ENCODE measurements at regions not wholly inside any gene's neighbourhood (a gene's known extent, or its start where the extent isn't known, plus 50 kb on each side); places are given as distances from the start of the nearest gene placed in this dataset.

DNA sequence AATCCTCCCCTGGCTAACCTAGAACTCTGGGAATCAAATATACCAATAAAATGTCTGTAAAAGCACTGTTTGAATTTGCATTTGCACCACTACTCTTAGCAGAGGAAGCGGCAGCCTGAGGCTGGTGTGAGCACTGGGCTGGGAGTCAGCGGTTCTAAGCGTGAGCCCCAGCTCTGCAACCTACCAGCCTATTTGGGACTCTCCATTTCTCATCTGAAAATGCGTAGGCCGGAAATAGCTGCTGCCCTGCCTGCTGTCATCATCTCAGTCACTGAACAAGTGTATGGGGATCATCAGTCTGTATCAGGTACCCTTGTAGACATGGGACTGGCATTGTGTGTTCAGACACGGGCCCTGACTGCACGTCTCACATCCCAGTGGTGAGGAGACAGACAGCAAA is 194.3 kb downstream of the ANKRD30B start:
- Histone ChIP-seq H3K27ac (no peak overlapping the region), H3K9me3 (no peaks in the 10 kb centered on the region), H3K36me3 (no peaks in the 10 kb centered on the region), H3K4me1 (ENCODE audit: control insufficient read depth in 1 of 2, low read depth in 2 of 2) (no peaks in the 10 kb centered on the region), H3K4me3 (no peak overlapping the region), H3K27me3 (replicated peaks; ENCODE audit: insufficient read depth) (no peaks in the 10 kb centered on the region)
- DNase-seq (ENCODE audit: low spot score), result no peak
- TF ChIP-seq, protein P1, sequence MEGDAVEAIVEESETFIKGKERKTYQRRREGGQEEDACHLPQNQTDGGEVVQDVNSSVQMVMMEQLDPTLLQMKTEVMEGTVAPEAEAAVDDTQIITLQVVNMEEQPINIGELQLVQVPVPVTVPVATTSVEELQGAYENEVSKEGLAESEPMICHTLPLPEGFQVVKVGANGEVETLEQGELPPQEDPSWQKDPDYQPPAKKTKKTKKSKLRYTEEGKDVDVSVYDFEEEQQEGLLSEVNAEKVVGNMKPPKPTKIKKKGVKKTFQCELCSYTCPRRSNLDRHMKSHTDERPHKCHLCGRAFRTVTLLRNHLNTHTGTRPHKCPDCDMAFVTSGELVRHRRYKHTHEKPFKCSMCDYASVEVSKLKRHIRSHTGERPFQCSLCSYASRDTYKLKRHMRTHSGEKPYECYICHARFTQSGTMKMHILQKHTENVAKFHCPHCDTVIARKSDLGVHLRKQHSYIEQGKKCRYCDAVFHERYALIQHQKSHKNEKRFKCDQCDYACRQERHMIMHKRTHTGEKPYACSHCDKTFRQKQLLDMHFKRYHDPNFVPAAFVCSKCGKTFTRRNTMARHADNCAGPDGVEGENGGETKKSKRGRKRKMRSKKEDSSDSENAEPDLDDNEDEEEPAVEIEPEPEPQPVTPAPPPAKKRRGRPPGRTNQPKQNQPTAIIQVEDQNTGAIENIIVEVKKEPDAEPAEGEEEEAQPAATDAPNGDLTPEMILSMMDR (IDR thresholded peaks at IDR 0.05), result no peak
- ATAC-seq (ENCODE audit: insufficient number of reproducible peaks, low FRiP score, low read depth), result no peak

DNA sequence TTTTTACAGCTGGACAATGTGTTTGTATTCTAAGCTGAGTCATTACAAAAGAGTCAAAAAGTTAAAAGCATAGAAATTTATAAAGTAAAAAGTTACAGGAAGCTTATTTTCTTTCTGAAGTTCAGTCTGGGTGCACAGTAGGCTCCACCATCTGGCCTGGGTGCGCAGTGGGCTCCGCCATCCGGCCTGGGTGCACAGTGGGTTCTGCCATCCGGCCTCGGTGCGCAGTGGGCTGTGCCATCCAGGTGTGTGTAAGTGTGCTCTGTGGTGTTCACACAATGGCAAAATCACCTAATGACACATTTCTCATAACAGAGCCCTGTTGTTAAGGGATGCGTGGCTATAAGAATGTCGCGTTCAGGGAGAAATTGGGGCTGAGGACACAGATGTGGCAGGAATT is 195.5 kb downstream of the ANKRD30B start:
- no peak overlapping the region for H3K4me3 ChIP-seq
- no peaks in the 10 kb centered on the region for H3K27me3 ChIP-seq (replicated peaks; ENCODE audit: insufficient read depth)
- TF ChIP-seq, protein P1 (IDR thresholded peaks at IDR 0.05), result no peak
- no peak overlapping the region for H3K27ac ChIP-seq
- H3K36me3 ChIP-seq, result no peaks in the 10 kb centered on the region
- ATAC-seq (ENCODE audit: insufficient number of reproducible peaks, low FRiP score, low read depth), result no peak
- DNase-seq (ENCODE audit: low spot score), result no peak
- H3K4me1 ChIP-seq (ENCODE audit: control insufficient read depth in 1 of 2, low read depth in 2 of 2), result no peaks in the 10 kb centered on the region
- H3K9me3 ChIP-seq, result no peaks in the 10 kb centered on the region

DNA sequence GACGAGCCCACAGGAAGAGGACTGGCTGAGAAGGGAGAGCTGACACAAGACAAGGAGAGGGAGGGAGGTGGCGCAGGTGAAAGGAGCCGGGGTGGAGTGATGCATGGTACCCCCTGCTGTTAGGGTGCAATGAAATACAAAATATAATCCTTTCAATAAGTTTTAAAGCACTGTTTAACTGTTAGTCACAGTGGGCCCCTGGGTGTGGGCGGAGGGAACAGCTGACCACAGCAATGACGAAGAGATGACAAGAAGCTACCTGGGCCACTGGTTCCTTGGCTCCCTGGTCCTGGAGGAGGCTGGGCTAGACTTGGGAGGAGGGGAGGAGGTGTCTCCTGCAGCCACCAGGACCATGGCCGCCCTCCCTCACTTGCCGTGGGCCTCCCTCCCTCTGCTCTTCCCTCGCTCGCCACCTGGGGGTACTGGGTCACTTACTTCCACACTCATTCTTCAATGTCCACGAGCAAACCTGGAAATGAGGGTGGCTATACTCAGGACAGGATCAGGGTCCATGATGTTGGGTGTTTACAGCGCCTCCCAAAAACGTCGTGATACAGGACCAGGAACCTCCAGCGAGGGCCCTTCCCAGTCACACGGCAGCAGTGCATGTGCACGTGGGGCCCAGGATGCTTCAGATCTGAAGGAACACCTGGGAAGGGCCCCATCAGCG is 196.1 kb downstream of the ANKRD30B start:
- H3K36me3 ChIP-seq, result no peaks in the 10 kb centered on the region
- TF ChIP-seq, protein P1 (IDR thresholded peaks at IDR 0.05), result no peak
- H3K27me3 ChIP-seq (replicated peaks; ENCODE audit: insufficient read depth), result no peaks in the 10 kb centered on the region
- no peak overlapping the region for H3K4me3 ChIP-seq
- ATAC-seq (ENCODE audit: insufficient number of reproducible peaks, low FRiP score, low read depth), result no peak
- no peaks in the 10 kb centered on the region for H3K9me3 ChIP-seq
- no peaks in the 10 kb centered on the region for H3K4me1 ChIP-seq (ENCODE audit: control insufficient read depth in 1 of 2, low read depth in 2 of 2)
- no peak overlapping the region for H3K27ac ChIP-seq
- DNase-seq (ENCODE audit: low spot score), result no peak

DNA sequence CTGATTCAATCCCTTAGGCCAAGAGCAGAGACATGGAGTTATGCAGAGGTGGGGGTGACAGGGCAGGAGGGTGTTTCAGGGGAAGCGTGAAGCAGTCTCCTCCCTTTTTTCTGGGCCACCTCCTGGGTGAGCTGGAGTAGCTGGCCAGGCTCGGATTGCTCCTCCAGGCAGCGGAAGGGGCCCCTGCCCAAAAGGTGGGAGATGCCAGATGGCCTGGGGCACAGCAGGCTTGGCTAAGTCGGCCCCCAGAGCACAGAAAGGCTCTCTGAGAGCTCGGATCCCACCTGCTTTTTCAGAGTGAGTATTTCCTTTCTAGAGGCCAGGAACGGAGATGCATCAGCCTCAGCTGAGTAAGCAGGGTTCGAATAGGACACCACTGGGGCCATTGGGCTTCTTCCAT is 196.9 kb downstream of the ANKRD30B start:
- H3K4me1 ChIP-seq (ENCODE audit: control insufficient read depth in 1 of 2, low read depth in 2 of 2), result no peaks in the 10 kb centered on the region
- ATAC-seq (ENCODE audit: insufficient number of reproducible peaks, low FRiP score, low read depth), result no peak
- H3K27me3 ChIP-seq (replicated peaks; ENCODE audit: insufficient read depth), result no peaks in the 10 kb centered on the region
- H3K27ac ChIP-seq, result no peak overlapping the region
- no peak overlapping the region for H3K4me3 ChIP-seq
- no peak for DNase-seq (ENCODE audit: low spot score)
- no peaks in the 10 kb centered on the region for H3K36me3 ChIP-seq
- no peaks in the 10 kb centered on the region for H3K9me3 ChIP-seq
- TF ChIP-seq, protein P1 (IDR thresholded peaks at IDR 0.05), result no peak

DNA sequence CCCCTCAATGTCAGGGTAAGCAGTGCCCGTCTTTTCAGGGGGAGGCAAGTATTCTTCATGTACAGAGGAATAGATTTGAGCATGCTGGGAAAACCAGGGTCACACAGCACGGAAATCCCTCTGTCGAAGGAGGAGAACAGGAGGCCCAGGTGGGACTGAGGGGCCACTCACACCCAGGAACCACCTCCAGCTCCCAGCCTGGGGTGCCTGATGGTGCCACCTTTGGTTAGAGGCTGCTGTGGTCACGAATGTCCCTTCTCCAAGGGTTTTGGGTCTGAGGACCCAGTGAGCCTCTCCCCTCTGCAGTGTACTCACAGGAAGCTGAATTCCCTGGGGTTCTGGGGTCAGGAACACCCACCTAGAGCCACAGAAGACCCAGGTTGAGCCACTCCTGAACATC is 197.3 kb downstream of the ANKRD30B start:
- no peak for DNase-seq (ENCODE audit: low spot score)
- Histone ChIP-seq H3K36me3 (no peaks in the 10 kb centered on the region), H3K9me3 (no peaks in the 10 kb centered on the region), H3K4me3 (no peak overlapping the region), H3K27me3 (replicated peaks; ENCODE audit: insufficient read depth) (no peaks in the 10 kb centered on the region), H3K27ac (no peak overlapping the region), H3K4me1 (ENCODE audit: control insufficient read depth in 1 of 2, low read depth in 2 of 2) (no peaks in the 10 kb centered on the region)
- TF ChIP-seq, protein P1 (IDR thresholded peaks at IDR 0.05), result no peak
- no peak for ATAC-seq (ENCODE audit: insufficient number of reproducible peaks, low FRiP score, low read depth)

All from thoracic aorta (tissue), 2 donors.